Thoracic aorta (tissue), 2 donors: ENCODE measurements at regions not wholly inside any gene's neighbourhood (a gene's known extent, or its start where the extent isn't known, plus 50 kb on each side); places are given as distances from the start of the nearest gene placed in this dataset.
"Not testable (repeated sequence)": the region's sequence is repeated elsewhere in the genome, so short reads cannot be mapped to it uniquely, and the experiment has no call there.

ENCODE experiments used
- ATAC-seq: fragments of 150-250 bp; one replicate; pipeline ENCODE4 v1.8.0; 2017; ENCODE audit warnings: low read depth; ENCODE audit not compliant: insufficient number of reproducible peaks, low FRiP score
- DNase-seq: peaks from one replicate; pipeline ENCODE4 v3.0.0-alpha.2; 2020; ENCODE audit warnings: low spot score
- H3K27ac ChIP-seq, 2 donors: fragments of 200-600 bp; sonication (generic); 1 replicate in 1 of 2; 2 replicates in 1 of 2; pipeline ENCODE4 v1.5.1; 2016; ENCODE audit warnings: mild to moderate bottlenecking in 2 of 2, moderate library complexity in 2 of 2
- H3K27me3 ChIP-seq: fragments of 200-600 bp; sonication (generic); replicated peaks from 2 replicates; pipeline ENCODE4 v1.6.0; 2016; ENCODE audit warnings: mild to moderate bottlenecking; ENCODE audit not compliant: insufficient read depth
- H3K36me3 ChIP-seq: fragments of 200-600 bp; sonication (generic); one replicate; pipeline ENCODE4 v1.5.1; 2016
- H3K4me1 ChIP-seq, 2 donors: fragments of 200-600 bp; sonication (generic); 1 replicate in 1 of 2; 2 replicates in 1 of 2; pipeline versions ENCODE4 v1.5.1 to v1.6.0; 2016; ENCODE audit warnings: low read depth in 2 of 2, mild to moderate bottlenecking in 1 of 2; ENCODE audit not compliant: control insufficient read depth in 1 of 2
- H3K4me3 ChIP-seq: fragments of 200-600 bp; sonication (generic); 2 replicates; pipeline ENCODE4 v1.5.1; 2016; ENCODE audit warnings: mild to moderate bottlenecking
- H3K9me3 ChIP-seq: fragments of 200-600 bp; sonication (generic); 2 replicates; pipeline ENCODE4 v1.5.1; 2016
- TF ChIP-seq, protein P1 (sequence below): fragments of 200-600 bp; sonication (generic); IDR thresholded peaks from one replicate; pipeline ENCODE4 v1.5.1; 2019; ENCODE audit warnings: antibody characterized with exemption

DNA sequence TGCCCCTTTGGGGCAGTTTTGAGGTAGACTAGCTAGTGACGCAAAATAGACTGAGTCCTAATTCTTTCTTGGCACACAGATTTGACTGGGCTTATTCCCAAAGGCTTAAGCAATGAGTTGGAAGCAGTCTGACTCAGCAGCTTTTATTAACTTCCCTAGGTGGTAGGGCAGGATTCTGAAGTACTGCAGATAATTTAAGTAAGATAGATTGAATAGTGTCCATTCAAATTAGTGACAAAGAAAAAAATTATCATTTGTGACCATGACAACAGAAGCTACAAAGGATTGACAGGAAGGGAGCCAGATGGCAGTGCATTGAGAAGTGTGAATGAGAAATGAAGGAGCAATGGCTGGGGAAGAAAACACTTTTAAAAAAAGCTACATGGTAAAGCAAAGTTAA, 649.4 kb downstream of the CDH9 start:
- TF ChIP-seq, protein P1, sequence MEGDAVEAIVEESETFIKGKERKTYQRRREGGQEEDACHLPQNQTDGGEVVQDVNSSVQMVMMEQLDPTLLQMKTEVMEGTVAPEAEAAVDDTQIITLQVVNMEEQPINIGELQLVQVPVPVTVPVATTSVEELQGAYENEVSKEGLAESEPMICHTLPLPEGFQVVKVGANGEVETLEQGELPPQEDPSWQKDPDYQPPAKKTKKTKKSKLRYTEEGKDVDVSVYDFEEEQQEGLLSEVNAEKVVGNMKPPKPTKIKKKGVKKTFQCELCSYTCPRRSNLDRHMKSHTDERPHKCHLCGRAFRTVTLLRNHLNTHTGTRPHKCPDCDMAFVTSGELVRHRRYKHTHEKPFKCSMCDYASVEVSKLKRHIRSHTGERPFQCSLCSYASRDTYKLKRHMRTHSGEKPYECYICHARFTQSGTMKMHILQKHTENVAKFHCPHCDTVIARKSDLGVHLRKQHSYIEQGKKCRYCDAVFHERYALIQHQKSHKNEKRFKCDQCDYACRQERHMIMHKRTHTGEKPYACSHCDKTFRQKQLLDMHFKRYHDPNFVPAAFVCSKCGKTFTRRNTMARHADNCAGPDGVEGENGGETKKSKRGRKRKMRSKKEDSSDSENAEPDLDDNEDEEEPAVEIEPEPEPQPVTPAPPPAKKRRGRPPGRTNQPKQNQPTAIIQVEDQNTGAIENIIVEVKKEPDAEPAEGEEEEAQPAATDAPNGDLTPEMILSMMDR, result no peak

DNA sequence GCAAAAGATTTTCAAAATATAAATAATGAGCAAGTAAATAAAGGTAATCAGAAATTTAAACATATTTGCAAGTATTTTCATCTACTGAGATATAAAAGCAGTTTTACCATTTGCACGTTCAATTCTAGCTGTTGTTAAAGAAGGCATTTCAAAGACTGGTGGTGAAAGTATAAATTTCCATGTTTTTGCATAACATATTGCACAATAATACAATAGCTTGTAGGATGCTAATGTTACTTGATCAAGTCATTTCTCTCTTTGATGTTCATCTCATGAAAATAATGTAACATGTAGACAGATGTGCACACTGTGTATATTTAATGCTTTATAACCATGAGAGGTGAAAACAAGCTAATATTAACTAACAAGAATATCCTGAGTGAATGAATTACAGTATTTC, 651.9 kb downstream of the CDH9 start:
- H3K27ac ChIP-seq, result no peak overlapping the region
- no peak for ATAC-seq
- DNase-seq, result no peak

More for the DNA sequence above, 649.4 kb downstream of the CDH9 start:
- Histone ChIP-seq H3K4me3 (no peak overlapping the region), H3K27ac (no peak overlapping the region), H3K9me3 (no peaks in the 10 kb centered on the region), H3K27me3 (no peaks in the 10 kb centered on the region), H3K36me3 (no peaks in the 10 kb centered on the region), H3K4me1 (no peaks in the 10 kb centered on the region)
- DNase-seq (no peak), ATAC-seq (no peak)

GRCh38 chr5:26364624-26365023, 673.8 kb downstream of the CDH9 start:
- not testable (repeated sequence) for ATAC-seq, H3K4me3 ChIP-seq, DNase-seq, H3K4me1 ChIP-seq, H3K27me3 ChIP-seq, H3K36me3 ChIP-seq, H3K27ac ChIP-seq, H3K9me3 ChIP-seq

More for the DNA sequence above, 651.9 kb downstream of the CDH9 start:
- Histone ChIP-seq H3K4me3 (no peak overlapping the region), H3K4me1 (no peaks in the 10 kb centered on the region), H3K36me3 (no peaks in the 10 kb centered on the region), H3K27me3 (no peaks in the 10 kb centered on the region), H3K9me3 (no peaks in the 10 kb centered on the region)
- TF ChIP-seq, protein P1, result no peak

DNA sequence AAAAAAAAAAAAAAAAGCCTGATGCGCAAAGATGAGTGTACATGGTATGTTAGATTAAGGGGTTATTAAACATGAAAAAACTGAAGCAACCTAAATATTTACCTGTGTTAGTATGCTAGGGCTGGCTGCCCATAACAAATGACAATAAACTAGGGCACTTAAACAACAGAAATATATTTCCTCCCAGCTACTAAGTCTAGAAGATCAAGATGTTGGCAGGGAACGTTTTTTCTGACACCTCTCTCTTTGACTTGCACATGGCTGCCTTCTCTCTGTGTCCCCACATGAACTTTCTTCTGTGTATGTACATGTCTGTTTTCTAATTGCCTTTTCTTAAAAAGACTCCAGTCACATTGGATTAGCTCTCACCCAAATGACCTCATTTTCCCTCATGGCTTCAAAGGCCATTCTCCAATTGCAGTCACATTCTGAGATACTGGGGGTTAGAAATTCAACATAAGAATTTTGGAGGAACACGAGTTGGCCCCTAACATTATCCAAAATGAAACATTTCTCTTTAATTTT, 694.5 kb downstream of the CDH9 start:
- no peak for ATAC-seq
- H3K27me3 ChIP-seq, result no peaks in the 10 kb centered on the region
- TF ChIP-seq, protein P1, result no peak
- no peaks in the 10 kb centered on the region for H3K36me3 ChIP-seq
- DNase-seq, result no peak
- H3K9me3 ChIP-seq, result no peaks in the 10 kb centered on the region
- no peaks in the 10 kb centered on the region for H3K4me1 ChIP-seq
- no peak overlapping the region for H3K4me3 ChIP-seq
- no peak overlapping the region for H3K27ac ChIP-seq

GRCh38 chr5:26339576-26339975, 698.8 kb downstream of the CDH9 start:
- Histone ChIP-seq H3K27me3 (no peaks in the 10 kb centered on the region), H3K4me3 (no peak overlapping the region), H3K9me3 (no peaks in the 10 kb centered on the region), H3K4me1 (no peaks in the 10 kb centered on the region), H3K27ac (no peak overlapping the region), H3K36me3 (no peaks in the 10 kb centered on the region)
- DNase-seq, result no peak
- TF ChIP-seq, protein P1, result no peak
- no peak for ATAC-seq

DNA sequence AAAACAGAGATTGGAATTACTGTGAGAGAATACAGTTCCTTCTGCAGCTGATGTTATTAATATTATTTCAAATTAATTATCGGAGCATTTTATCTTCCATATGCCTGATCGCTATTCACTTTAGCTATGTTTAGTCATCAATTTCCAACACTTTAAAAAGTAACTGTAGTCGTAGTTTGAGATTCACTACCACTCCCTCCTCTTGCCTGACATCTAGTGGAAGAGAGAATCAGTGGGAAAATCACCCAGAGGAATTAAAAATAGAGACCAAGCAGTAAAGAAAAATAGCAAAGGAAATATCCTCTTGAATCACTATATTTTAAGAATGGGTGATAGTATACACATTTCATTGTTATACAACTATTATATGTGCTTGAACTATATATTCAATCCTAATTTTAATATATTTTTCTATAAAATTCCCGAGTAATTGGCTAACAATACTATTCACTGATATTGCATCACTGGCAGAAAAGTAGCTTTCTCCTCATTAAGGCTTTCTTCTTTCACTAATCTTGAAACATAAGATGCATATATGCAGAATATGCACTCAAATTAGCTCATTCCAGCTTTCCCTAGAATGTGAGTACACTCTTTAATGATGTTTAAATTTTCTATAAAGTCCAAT, 708.7 kb downstream of the CDH9 start:
- H3K9me3 ChIP-seq, result no peaks in the 10 kb centered on the region
- no peaks in the 10 kb centered on the region for H3K4me1 ChIP-seq
- ATAC-seq, result no peak

More for the DNA sequence above, 708.7 kb downstream of the CDH9 start:
- TF ChIP-seq, protein P1, result no peak
- H3K36me3 ChIP-seq, result no peaks in the 10 kb centered on the region
- DNase-seq, result no peak
- H3K27ac ChIP-seq, result no peak overlapping the region
- no peak overlapping the region for H3K4me3 ChIP-seq
- no peaks in the 10 kb centered on the region for H3K27me3 ChIP-seq
